Right lobe of liver (tissue), 6 donors: ENCODE measurements at regions not wholly inside any gene's neighbourhood (a gene's known extent, or its start where the extent isn't known, plus 50 kb on each side); places are given as distances from the start of the nearest gene placed in this dataset.
"Not testable (repeated sequence)": the region's sequence is repeated elsewhere in the genome, so short reads cannot be mapped to it uniquely, and the experiment has no call there.

Experiments
- ATAC-seq, 4 donors: fragments of 200-7000 bp; cut with Tn5 transposase; one replicate each; pipeline ENCODE4 v1.9.1; 2020; ENCODE audit warnings: mild to moderate bottlenecking in 4 of 4, moderate library complexity in 4 of 4
- DNase-seq, 3 donors: peaks; one replicate each; pipeline ENCODE4 v3.0.0-alpha.2; 2020
- H3K27ac ChIP-seq, 3 donors: fragments of 200-600 bp; one replicate each; pipeline ENCODE4 v1.8.0; 2022
- H3K27me3 ChIP-seq, 2 donors: fragments of 200-600 bp; one replicate each; pipeline ENCODE4 v1.8.0; 2022
- H3K36me3 ChIP-seq, 4 donors: fragments of 200-600 bp; sonication (generic) in 1 of 4; one replicate each; pipeline versions ENCODE4 v1.5.1 to v1.8.0; 2017 to 2022; ENCODE audit warnings: control low read depth in 1 of 4
- H3K4me1 ChIP-seq, 4 donors: fragments of 200-600 bp; sonication (generic) in 1 of 4; one replicate each; pipeline versions ENCODE4 v1.5.1 to v1.8.0; 2017 to 2022; ENCODE audit warnings: control low read depth in 1 of 4
- H3K4me3 ChIP-seq, 3 donors: fragments of 200-600 bp; one replicate each; pipeline ENCODE4 v1.8.0; 2022
- H3K9me3 ChIP-seq, 4 donors: fragments of 200-600 bp; sonication (generic) in 1 of 4; one replicate each; pipeline versions ENCODE4 v1.5.1 to v1.8.0; 2017 to 2022; ENCODE audit warnings: control low read depth in 1 of 4
- CTCF ChIP-seq, 4 donors: fragments of 200-600 bp in 3 of 4; fragments of 450-650 bp in 1 of 4; IDR thresholded peaks; one replicate each; pipeline versions ENCODE4 v1.5.1 to v1.8.0; 2016 to 2022; ENCODE audit warnings: antibody characterized with exemption in 4 of 4, mild to moderate bottlenecking in 2 of 4
- POLR2A ChIP-seq: fragments of 450-650 bp; IDR thresholded peaks from one replicate; pipeline ENCODE4 v1.6.1; 2017; ENCODE audit warnings: antibody characterized with exemption, mild to moderate bottlenecking
- WGBS: methylation state at CpG from one replicate; pipeline ENCODE4 v1.1.6; 2018; ENCODE audit warnings: low coverage, low lambda C conversion rate; ENCODE audit not compliant: insufficient coverage; ENCODE audit errors: missing lambda C conversion rate; 5-methylcytosine and 5-hydroxymethylcytosine counted together
- intact Hi-C, 2 donors: fragments of 100-400 bp; cut with DNase I; formaldehyde crosslinking; loops; one replicate each; pipeline versions ENCODE4 v1.11.2 to v1.14.1; 2022
- microRNA-seq, 2 donors: library from miRNA; unstranded; fragments of <30 nt; microRNA quantifications; one replicate each; pipeline ENCODE4, GENCODE V29; 2019 to 2020
- small RNA-seq, 2 experiments: library from RNA; depleted of rRNA; stranded (forward); fragments of <200 nt; gene quantifications; one replicate each; pipeline ENCODE3, GENCODE V24; 2016
- donor health status: DM: no; HTN: yes; CAD: no.
- donor health status: DM: no; HTN: no; CAD: no.
- donor health status: DM: no; HTN: no; CAD: no.
- donor health status: DM: no; HTN: yes; CAD: no.
- donor health status: DM: no; HTN: yes; CAD: no.

- intact Hi-C loops = no loop called here
- Histone ChIP-seq H3K36me3 (no peaks in the 10 kb centered on the region), H3K9me3 (no peaks in the 10 kb centered on the region), H3K4me3 (no peak overlapping the region), H3K27ac (no peak overlapping the region), H3K4me1 (no peaks in the 10 kb centered on the region), H3K27me3 (no peaks in the 10 kb centered on the region)
- DNase-seq (no peak), ATAC-seq (peak in 2 of 4 donors; percentile 49 to 66)
- WGBS = 37% methylated on average over 2 of the region's 2 CpGs
- no peak for TF ChIP-seq POLR2A
- no peak for TF ChIP-seq CTCF (IDR thresholded peaks at IDR 0.05)
Measured at GRCh38 chr3:151526757-151527156, 65.9 kb upstream of the IGSF10 start.

GRCh38 chr3:151520105-151520504, 59.2 kb upstream of the IGSF10 start:
- no peak overlapping the region for H3K4me3 ChIP-seq
- no peak for ATAC-seq
- WGBS = 59% methylated on average over 1 of the region's 1 CpG
- DNase-seq = no peak
- H3K9me3 ChIP-seq = no peaks in the 10 kb centered on the region
- H3K36me3 ChIP-seq = no peaks in the 10 kb centered on the region
- H3K27ac ChIP-seq = no peak overlapping the region
- no peak for TF ChIP-seq POLR2A
- H3K27me3 ChIP-seq = no peaks in the 10 kb centered on the region
- H3K4me1 ChIP-seq = no peaks in the 10 kb centered on the region
- intact Hi-C loops = no loop called here

- H3K4me1 ChIP-seq, DNase-seq, H3K4me3 ChIP-seq, H3K9me3 ChIP-seq, H3K36me3 ChIP-seq, intact Hi-C loops, ATAC-seq, H3K27ac ChIP-seq, H3K27me3 ChIP-seq: not testable (repeated sequence)
- 52% methylated on average over 2 of the region's 2 CpGs for WGBS
Measured at GRCh38 chr3:151511433-151511832, 50.6 kb upstream of the IGSF10 start.

Small RNAs in the stretch of these regions (microRNA-seq; reads per million reads assigned to microRNA genes)
- gene MIR5186 = 0 reads per million in 2 donors

Small RNAs in the stretch of these regions (small RNA-seq; reads per million reads assigned to genes)
- gene MIR5186 = 0 reads per million in 2 experiments
